HEK293T (cell line): ENCODE measurements at regions not wholly inside any gene's neighbourhood (a gene's known extent, or its start where the extent isn't known, plus 50 kb on each side); places are given as distances from the start of the nearest gene placed in this dataset.

Source experiments
- ELF4 ChIP-seq: fragments of 450-650 bp; IDR thresholded peaks from 2 replicates; pipeline ENCODE4 v1.6.1; 2017; ENCODE audit warnings: antibody characterized with exemption
- HDGF ChIP-seq: fragments of 450-650 bp; IDR thresholded peaks from 2 replicates; pipeline ENCODE4 v1.6.1; 2017; ENCODE audit warnings: antibody characterized with exemption, borderline replicate concordance
- TF ChIP-seq, protein P1 (sequence below): fragments of 450-650 bp; IDR thresholded peaks from 2 replicates; pipeline ENCODE4 v1.6.1; 2016

GRCh38 chr10:45211576-45211975 is 103.8 kb downstream of the OR13A1 start:
- TF ChIP-seq, protein P1, sequence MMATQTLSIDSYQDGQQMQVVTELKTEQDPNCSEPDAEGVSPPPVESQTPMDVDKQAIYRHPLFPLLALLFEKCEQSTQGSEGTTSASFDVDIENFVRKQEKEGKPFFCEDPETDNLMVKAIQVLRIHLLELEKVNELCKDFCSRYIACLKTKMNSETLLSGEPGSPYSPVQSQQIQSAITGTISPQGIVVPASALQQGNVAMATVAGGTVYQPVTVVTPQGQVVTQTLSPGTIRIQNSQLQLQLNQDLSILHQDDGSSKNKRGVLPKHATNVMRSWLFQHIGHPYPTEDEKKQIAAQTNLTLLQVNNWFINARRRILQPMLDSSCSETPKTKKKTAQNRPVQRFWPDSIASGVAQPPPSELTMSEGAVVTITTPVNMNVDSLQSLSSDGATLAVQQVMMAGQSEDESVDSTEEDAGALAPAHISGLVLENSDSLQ, result no peak
- TF ChIP-seq ELF4, result no peak
- no peak for TF ChIP-seq HDGF
